ENCODE measurements at regions not wholly inside any gene's neighbourhood (a gene's known extent, or its start where the extent isn't known, plus 50 kb on each side); places are given as distances from the start of the nearest gene placed in this dataset.
"Not testable (repeated sequence)": the region's sequence is repeated elsewhere in the genome, so short reads cannot be mapped to it uniquely, and the experiment has no call there.

DNA sequence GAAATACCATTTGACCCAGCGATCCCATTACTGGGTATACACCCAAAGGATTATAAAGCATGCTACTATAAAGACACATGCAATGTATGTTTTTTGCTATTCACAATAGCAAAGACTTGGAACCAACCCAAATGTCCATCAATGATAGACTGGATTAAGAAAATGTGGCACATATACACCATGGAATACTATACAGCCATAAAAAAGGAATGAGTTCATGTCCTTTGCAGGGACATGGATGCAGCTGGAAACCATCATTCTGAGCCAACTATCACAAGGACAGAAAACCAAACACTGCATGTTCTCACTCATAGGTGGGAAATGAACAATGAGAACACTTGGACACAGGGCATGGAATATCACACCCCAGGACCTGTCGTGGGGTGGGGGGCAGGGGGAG is 558.1 kb downstream of the NTRK3 start:
- H3K18ac ChIP-seq (ENCODE audit: low read depth, low read length); H3K9ac ChIP-seq (ENCODE audit: low read depth, low read length); H3K4me1 ChIP-seq (ENCODE audit: control insufficient read depth, insufficient read depth, low read length); CTCF ChIA-PET; H4K91ac ChIP-seq (ENCODE audit: insufficient read depth, low read depth, low read length); H4K5ac ChIP-seq (ENCODE audit: low read depth, low read length); H3K36me3 ChIP-seq (ENCODE audit: control insufficient read depth, insufficient read depth, low read length); H3K27me3 ChIP-seq (ENCODE audit: control insufficient read depth, insufficient read depth, low read length); H3K4ac ChIP-seq (ENCODE audit: low read depth, low read length); H2BK5ac ChIP-seq (ENCODE audit: low read depth, low read length, poor library complexity, severe bottlenecking); H2AK5ac ChIP-seq (ENCODE audit: low read depth, low read length); H2BK15ac ChIP-seq (ENCODE audit: low read depth, low read length); H4K8ac ChIP-seq (ENCODE audit: low read depth in 2 of 2, low read length in 2 of 2); H3K14ac ChIP-seq (replicated peaks; ENCODE audit: low read depth, low read length); H3K79me1 ChIP-seq (ENCODE audit: low read depth in 1 of 2, low read length in 2 of 2); H3K56ac ChIP-seq (ENCODE audit: extremely low read depth, insufficient read depth, low read length); H4K20me1 ChIP-seq (ENCODE audit: insufficient read depth, low read length); in situ Hi-C loops (cut with MboI; ENCODE audit: low sequenced_read_pairs); H3K4me2 ChIP-seq (ENCODE audit: low read depth, low read length); H2AFZ ChIP-seq (replicated peaks; ENCODE audit: low read length, poor library complexity); H3K23ac ChIP-seq (ENCODE audit: low read depth, low read length); H2BK20ac ChIP-seq (ENCODE audit: low read depth, low read length); DNase-seq; H3K4me3 ChIP-seq (ENCODE audit: insufficient read depth, low read depth, low read length); POLR2A ChIA-PET (ENCODE audit: unreplicated experiment); H3K9me1 ChIP-seq (ENCODE audit: insufficient read depth, low read length); intact Hi-C loops (cut with micrococcal nuclease); H3K27ac ChIP-seq (ENCODE audit: insufficient read depth, low read length); H2AK9ac ChIP-seq (replicated peaks; ENCODE audit: low read depth, low read length, poor library complexity); BruUV-seq (replicated peaks); dilution Hi-C loops (cut with HindIII; ENCODE audit: low sequenced_read_pairs, unreplicated experiment); H2BK120ac ChIP-seq (ENCODE audit: low read depth, low read length); H3K9me3 ChIP-seq (ENCODE audit: control insufficient read depth, insufficient read depth, low read length); ATAC-seq (ENCODE audit: low read depth): not testable (repeated sequence)
- WGBS, 2 experiments (ENCODE audit: extremely low coverage in 2 of 2, insufficient read length in 1 of 2): no CpG with 5 or more reads among the region's 2 CpGs
